ENCODE measurements at regions not wholly inside any gene's neighbourhood (a gene's known extent, or its start where the extent isn't known, plus 50 kb on each side); places are given as distances from the start of the nearest gene placed in this dataset.

DNA sequence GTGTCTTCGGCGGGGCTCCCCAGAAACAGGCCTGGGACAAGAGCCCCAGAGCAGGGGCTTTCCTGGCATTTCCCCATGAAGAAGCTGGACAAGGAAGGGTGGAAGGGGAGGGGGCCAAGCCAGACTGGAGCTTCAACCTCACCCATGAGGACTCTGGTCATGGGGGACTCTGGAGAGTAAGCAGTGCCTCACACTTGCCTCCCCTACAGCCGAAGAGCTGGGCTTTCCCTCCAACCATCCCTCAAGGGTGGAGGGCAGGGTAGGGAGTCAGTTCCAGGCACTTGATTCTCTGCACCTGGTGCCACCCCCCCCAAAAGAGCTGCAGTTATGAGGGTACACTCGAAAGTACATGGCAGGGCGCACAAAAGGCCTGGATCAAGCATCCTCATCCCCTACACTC lies 246.6 kb downstream of the TFCP2L1 start:
- TF ChIP-seq, protein P1, sequence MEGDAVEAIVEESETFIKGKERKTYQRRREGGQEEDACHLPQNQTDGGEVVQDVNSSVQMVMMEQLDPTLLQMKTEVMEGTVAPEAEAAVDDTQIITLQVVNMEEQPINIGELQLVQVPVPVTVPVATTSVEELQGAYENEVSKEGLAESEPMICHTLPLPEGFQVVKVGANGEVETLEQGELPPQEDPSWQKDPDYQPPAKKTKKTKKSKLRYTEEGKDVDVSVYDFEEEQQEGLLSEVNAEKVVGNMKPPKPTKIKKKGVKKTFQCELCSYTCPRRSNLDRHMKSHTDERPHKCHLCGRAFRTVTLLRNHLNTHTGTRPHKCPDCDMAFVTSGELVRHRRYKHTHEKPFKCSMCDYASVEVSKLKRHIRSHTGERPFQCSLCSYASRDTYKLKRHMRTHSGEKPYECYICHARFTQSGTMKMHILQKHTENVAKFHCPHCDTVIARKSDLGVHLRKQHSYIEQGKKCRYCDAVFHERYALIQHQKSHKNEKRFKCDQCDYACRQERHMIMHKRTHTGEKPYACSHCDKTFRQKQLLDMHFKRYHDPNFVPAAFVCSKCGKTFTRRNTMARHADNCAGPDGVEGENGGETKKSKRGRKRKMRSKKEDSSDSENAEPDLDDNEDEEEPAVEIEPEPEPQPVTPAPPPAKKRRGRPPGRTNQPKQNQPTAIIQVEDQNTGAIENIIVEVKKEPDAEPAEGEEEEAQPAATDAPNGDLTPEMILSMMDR (IDR thresholded peaks at IDR 0.05; ENCODE audit: control insufficient read depth, extremely low read depth, insufficient read depth), result no peak
- H3K4me3 ChIP-seq (ENCODE audit: low read depth, low read length), result no peak overlapping the region
- no peak for DNase-seq (ENCODE audit: low read depth)

DNA sequence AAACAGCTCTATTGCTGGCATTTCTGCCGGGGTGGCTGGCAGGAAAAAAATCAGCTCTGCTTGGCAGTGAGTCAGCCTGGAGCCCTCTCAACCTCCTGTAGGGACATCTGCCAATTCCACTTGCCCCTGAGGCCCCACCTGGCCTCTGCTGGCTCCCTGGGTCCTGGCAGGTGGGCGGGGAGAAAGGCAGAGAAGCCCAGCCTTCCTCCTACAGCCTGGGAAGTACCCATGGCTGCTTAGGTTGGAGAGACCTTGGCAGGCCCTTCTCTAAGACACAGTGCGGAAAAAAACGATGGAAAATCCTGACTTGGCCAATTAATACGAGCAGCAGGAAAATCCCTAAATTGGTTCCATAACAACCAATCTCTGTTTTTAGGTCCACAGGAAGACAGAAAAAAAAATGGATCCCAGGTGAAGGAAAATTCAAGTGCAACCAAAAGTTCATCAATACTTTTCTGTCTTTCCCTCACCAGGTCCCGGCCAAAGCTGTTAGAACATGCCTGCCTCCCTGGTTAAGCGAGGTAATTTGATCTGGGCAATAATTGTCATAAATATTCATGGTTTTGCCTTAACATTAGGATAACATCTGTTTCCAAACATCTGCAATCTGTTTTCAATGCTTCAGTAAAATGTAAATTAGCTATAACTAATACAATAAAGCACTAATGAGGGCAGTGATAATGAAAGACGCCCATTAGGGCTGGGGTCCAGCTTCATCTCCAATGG lies 245.9 kb downstream of the TFCP2L1 start:
- DNase-seq (ENCODE audit: low read depth), result no peak
- no peak overlapping the region for H3K4me3 ChIP-seq (ENCODE audit: low read depth, low read length)

DNA sequence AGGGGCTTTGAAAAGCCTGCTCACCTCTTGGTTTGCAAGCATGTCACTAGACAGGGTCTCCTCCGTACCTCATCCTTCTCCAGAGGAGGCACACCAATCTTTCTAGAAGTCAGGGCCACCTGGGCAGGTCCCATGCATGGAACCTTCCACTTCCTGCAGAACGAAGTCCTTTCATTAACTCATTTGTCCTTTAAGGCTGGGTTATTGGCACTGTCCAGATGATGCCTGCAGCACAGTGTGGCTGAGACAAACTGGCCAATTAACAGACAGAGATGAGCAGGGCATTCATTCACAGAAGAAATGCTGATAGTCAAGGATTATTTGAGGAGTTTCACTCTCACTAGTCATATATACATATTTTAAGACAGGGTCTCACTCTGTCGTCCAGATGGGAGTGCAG lies 245.3 kb downstream of the TFCP2L1 start:
- no peak overlapping the region for H3K4me3 ChIP-seq (ENCODE audit: low read depth, low read length)
- TF ChIP-seq, protein P1 (IDR thresholded peaks at IDR 0.05; ENCODE audit: control insufficient read depth, extremely low read depth, insufficient read depth), result no peak
- DNase-seq (ENCODE audit: low read depth), result no peak

More for the DNA sequence above, 245.9 kb downstream of the TFCP2L1 start:
- TF ChIP-seq, protein P1 (IDR thresholded peaks at IDR 0.05; ENCODE audit: control insufficient read depth, extremely low read depth, insufficient read depth), result no peak

DNA sequence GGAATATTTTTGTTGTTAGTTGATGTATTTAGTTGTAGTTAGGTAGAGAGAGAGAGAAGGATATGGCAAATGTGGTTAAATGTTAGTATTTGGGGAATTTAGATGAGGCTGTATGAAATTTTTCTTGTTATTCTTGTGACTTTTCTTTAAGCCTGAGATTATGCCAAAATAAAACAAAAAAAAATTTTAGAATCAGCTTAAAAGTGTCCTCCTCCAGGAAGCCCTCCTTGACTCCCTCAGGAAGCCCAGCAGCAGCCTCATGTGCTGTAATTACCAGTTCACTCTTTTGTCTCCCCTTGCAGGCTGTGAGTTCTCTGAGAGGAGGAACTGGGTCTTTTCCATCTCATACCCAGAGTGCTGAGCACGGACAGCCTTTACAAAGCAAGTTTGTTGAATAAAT lies 243.5 kb downstream of the TFCP2L1 start:
- no peak overlapping the region for H3K4me3 ChIP-seq (ENCODE audit: low read depth, low read length)
- DNase-seq (ENCODE audit: low read depth), result no peak
- TF ChIP-seq, protein P1 (IDR thresholded peaks at IDR 0.05; ENCODE audit: control insufficient read depth, extremely low read depth, insufficient read depth), result no peak

DNA sequence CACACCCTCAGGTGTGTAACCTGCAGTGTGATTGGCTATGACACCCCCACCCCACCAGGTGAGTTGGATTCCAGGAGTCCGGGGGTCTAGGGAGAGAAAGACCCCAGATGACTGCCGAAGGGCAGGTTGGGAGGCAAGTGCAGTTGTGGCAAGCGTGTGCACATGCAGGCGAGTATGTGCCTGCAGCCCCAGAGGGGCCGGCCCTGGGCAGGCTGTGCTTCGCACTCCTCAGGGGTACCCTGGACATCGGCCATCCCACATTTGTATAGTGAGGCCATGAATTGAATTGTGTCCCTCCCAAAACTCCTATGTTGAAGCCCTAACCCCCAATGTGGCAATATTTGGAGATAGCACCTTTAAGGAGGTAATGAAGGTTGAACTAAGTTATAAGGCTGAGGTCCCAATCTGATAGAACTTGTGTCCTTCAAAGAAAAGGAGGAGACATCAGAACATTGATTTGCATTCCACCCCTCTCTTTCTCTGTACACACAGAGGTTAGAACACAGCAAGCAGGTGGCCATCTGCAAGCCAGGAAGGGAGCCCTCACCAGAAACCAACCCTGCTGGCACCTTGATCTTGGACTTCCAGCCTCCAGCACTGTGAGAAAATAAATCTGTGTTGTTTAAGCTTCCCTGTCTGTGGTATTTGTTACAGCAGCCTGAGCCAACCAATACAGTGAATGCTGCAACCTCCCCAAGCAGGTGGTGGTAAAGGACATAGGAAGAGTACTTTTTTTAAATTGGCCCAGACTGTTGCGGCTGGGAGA lies 241.8 kb downstream of the TFCP2L1 start:
- TF ChIP-seq, protein P1 (IDR thresholded peaks at IDR 0.05; ENCODE audit: control insufficient read depth, extremely low read depth, insufficient read depth), result no peak
- DNase-seq (ENCODE audit: low read depth), result no peak
- no peak overlapping the region for H3K4me3 ChIP-seq (ENCODE audit: low read depth, low read length)

DNA sequence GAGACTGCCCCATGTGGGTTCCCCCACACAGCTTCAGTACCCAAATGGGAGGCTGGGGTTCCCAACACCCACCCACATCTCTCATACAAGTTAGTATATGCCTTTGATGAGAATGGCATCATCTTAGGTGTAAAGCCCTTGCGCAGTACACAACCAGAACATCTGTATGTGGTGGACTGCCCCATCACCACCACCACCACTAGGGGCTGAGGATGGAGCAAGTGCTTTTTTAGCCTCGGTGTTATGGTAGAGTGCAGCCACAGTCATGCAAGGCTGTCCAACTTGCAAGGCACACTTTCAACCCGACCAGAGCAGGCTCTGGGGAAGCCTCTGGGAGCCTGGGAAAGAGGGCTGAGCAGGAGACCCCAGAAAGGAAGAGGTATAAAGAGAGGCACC lies 241.2 kb downstream of the TFCP2L1 start:
- no peak overlapping the region for H3K4me3 ChIP-seq (ENCODE audit: low read depth, low read length)
- TF ChIP-seq, protein P1 (IDR thresholded peaks at IDR 0.05; ENCODE audit: control insufficient read depth, extremely low read depth, insufficient read depth), result no peak
- DNase-seq (ENCODE audit: low read depth), result no peak

Data from LNCaP clone FGC (cell line).